Peyer's patch (tissue), 4 donors: ENCODE measurements at regions not wholly inside any gene's neighbourhood (a gene's known extent, or its start where the extent isn't known, plus 50 kb on each side); places are given as distances from the start of the nearest gene placed in this dataset.
"Not testable (repeated sequence)": the region's sequence is repeated elsewhere in the genome, so short reads cannot be mapped to it uniquely, and the experiment has no call there.

ENCODE experiments used
- CTCF ChIP-seq, 6 experiments: fragments of 450-650 bp in 4 of 6; fragments of 200-600 bp in 2 of 6; sonication (generic) in 1 of 6; IDR thresholded peaks; one replicate each; pipeline ENCODE4 v1.5.1; 2017 to 2019; ENCODE audit warnings: antibody characterized with exemption in 6 of 6, mild to moderate bottlenecking in 3 of 6, moderate library complexity in 1 of 6
- POLR2A ChIP-seq, 2 donors: fragments of 450-650 bp; IDR thresholded peaks; one replicate each; pipeline ENCODE4 v1.5.1; 2017; ENCODE audit warnings: antibody characterized with exemption in 2 of 2, mild to moderate bottlenecking in 2 of 2, moderate library complexity in 2 of 2

- TF ChIP-seq CTCF, POLR2A (IDR thresholded peaks at IDR 0.05): not testable (repeated sequence)
These were observed 1558.6 kb upstream of the SEL1L start for GRCh38 chr14:83091991-83092956.
